Breast epithelium (tissue), 3 donors: ENCODE measurements at regions not wholly inside any gene's neighbourhood (a gene's known extent, or its start where the extent isn't known, plus 50 kb on each side); places are given as distances from the start of the nearest gene placed in this dataset.

Experiments
- POLR2A ChIP-seq: fragments of 450-650 bp; IDR thresholded peaks from one replicate; pipeline ENCODE4 v1.6.1; 2016; ENCODE audit warnings: antibody characterized with exemption, mild to moderate bottlenecking, moderate library complexity
- POLR2AphosphoS5 ChIP-seq, 3 donors: sonication (generic); formaldehyde crosslinking; IDR thresholded peaks; one replicate each; pipeline ENCODE4 v1.6.1; 2017; ENCODE audit warnings: antibody characterized with exemption in 3 of 3
- TF ChIP-seq, protein P1 (sequence below), 3 donors: fragments of 450-650 bp; IDR thresholded peaks; one replicate each; pipeline ENCODE4 v1.5.1; 2016 to 2017; ENCODE audit warnings: antibody characterized with exemption in 3 of 3, mild to moderate bottlenecking in 3 of 3, moderate library complexity in 3 of 3

DNA sequence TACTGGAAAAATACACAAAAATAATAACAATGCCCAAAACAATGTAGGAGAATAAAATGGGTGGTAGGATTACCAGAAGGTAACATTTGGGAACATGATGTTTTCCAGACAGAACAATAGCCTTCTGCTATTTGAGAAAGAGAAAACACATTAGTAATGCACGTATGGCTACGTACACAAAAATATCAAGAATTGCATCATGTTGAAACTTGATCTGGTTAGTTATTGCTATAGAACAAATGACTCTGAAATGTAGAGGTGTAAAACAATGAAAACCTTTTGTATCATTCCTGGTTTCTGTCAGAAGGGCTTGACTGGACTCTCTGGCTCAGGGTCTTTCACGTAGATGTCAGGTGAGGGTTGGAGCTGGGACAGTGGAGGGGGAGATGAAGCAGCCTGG, 1040.0 kb downstream of the FAT4 start:
- no peak for TF ChIP-seq POLR2AphosphoS5 (IDR thresholded peaks at IDR 0.05)
- TF ChIP-seq, protein P1, sequence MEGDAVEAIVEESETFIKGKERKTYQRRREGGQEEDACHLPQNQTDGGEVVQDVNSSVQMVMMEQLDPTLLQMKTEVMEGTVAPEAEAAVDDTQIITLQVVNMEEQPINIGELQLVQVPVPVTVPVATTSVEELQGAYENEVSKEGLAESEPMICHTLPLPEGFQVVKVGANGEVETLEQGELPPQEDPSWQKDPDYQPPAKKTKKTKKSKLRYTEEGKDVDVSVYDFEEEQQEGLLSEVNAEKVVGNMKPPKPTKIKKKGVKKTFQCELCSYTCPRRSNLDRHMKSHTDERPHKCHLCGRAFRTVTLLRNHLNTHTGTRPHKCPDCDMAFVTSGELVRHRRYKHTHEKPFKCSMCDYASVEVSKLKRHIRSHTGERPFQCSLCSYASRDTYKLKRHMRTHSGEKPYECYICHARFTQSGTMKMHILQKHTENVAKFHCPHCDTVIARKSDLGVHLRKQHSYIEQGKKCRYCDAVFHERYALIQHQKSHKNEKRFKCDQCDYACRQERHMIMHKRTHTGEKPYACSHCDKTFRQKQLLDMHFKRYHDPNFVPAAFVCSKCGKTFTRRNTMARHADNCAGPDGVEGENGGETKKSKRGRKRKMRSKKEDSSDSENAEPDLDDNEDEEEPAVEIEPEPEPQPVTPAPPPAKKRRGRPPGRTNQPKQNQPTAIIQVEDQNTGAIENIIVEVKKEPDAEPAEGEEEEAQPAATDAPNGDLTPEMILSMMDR (IDR thresholded peaks at IDR 0.05) = no peak
- TF ChIP-seq POLR2A = no peak
